ENCODE measurements at regions not wholly inside any gene's neighbourhood (a gene's known extent, or its start where the extent isn't known, plus 50 kb on each side); places are given as distances from the start of the nearest gene placed in this dataset.

- TF ChIP-seq MXD4 (CRISPR knock-in tag; IDR thresholded peaks at IDR 0.05) = no peak; the same call in 1 of the 2 replicates
- no peak for TF ChIP-seq MLLT10 (CRISPR knock-in tag; IDR thresholded peaks at IDR 0.05)
- TF ChIP-seq SNAPC5 (CRISPR knock-in tag; IDR thresholded peaks at IDR 0.05; ENCODE audit: borderline replicate concordance) = peak; percentile 98
- no peak for TF ChIP-seq ZNF280B (CRISPR knock-in tag; IDR thresholded peaks at IDR 0.05; ENCODE audit: borderline replicate concordance)
- TF ChIP-seq ONECUT2 (CRISPR knock-in tag; IDR thresholded peaks at IDR 0.05) = 0 out of 2 replicates have a peak, but pooled peaks have one; percentile 28
- TF ChIP-seq THAP9 (CRISPR knock-in tag; IDR thresholded peaks at IDR 0.05; ENCODE audit: borderline replicate concordance) = no peak
- TF ChIP-seq NAIF1 (CRISPR knock-in tag; IDR thresholded peaks at IDR 0.05; ENCODE audit: borderline replicate concordance) = no peak
- TF ChIP-seq MAF1 (CRISPR knock-in tag; IDR thresholded peaks at IDR 0.05; ENCODE audit: borderline replicate concordance) = no peak
- TF ChIP-seq THYN1 (CRISPR knock-in tag; IDR thresholded peaks at IDR 0.05; ENCODE audit: borderline replicate concordance, low read depth) = no peak
- no peak for TF ChIP-seq ZSCAN12 (CRISPR knock-in tag; IDR thresholded peaks at IDR 0.05)
- no peak for TF ChIP-seq ZXDC (CRISPR knock-in tag; IDR thresholded peaks at IDR 0.05)
- TF ChIP-seq MLX (CRISPR knock-in tag; IDR thresholded peaks at IDR 0.05) = no peak
- peak; percentile 89; the same call in 1 of the 2 replicates for TF ChIP-seq WIZ (CRISPR knock-in tag; IDR thresholded peaks at IDR 0.05)
- TF ChIP-seq SP2 (CRISPR knock-in tag; IDR thresholded peaks at IDR 0.05) = no peak
- TF ChIP-seq ZNF431 (CRISPR knock-in tag; IDR thresholded peaks at IDR 0.05; ENCODE audit: borderline replicate concordance, low read depth) = 0 out of 2 replicates have a peak, but pooled peaks have one; percentile 68
- no peak for TF ChIP-seq DDIT3 (CRISPR knock-in tag; IDR thresholded peaks at IDR 0.05)
- TF ChIP-seq LBX2 (CRISPR knock-in tag; IDR thresholded peaks at IDR 0.05; ENCODE audit: borderline replicate concordance) = no peak
- 0 out of 2 replicates have a peak, but pooled peaks have one; percentile 8 for TF ChIP-seq NCOA2 (CRISPR knock-in tag; IDR thresholded peaks at IDR 0.05)
- peak; percentile 43; the same call in 1 of the 2 replicates for TF ChIP-seq TAF1 (CRISPR knock-in tag; IDR thresholded peaks at IDR 0.05)
- TF ChIP-seq SMYD3 (CRISPR knock-in tag; IDR thresholded peaks at IDR 0.05) = 0 out of 2 replicates have a peak, but pooled peaks have one; percentile 45
Measured at GRCh38 chr6:27836783-27837624, 75.2 kb downstream of the OR2B2 start (continued).

All from HepG2 (cell line).